HepG2 (cell line): ENCODE measurements at regions not wholly inside any gene's neighbourhood (a gene's known extent, or its start where the extent isn't known, plus 50 kb on each side); places are given as distances from the start of the nearest gene placed in this dataset.

ENCODE experiments used
- ATAC-seq: fragments of 200-7000 bp; cut with Tn5 transposase; 3 replicates; pipeline ENCODE4 v1.9.1; 2020; ENCODE audit warnings: mild to moderate bottlenecking, moderate library complexity
- BruUV-seq: library from RNA; stranded (reverse); fragments of 400-500 nt; replicated peaks from 2 replicates; lab custom pipeline; 2021; lab: Mats Ljungman, UMichigan
- CTCF ChIA-PET: fragments of 300-600 bp; formaldehyde crosslinking; extraction: SDS; loops from one replicate; lab custom pipeline; 2021; ENCODE audit warnings: low total read pairs, inconsistent platforms, low intra/inter-chr PET ratio; lab: Yijun Ruan, JAX
- POLR2A ChIA-PET: fragments of 350-600 bp; sonication (Branson Sonifier 250); formaldehyde crosslinking; loops from one replicate; lab custom pipeline; 2020; ENCODE audit warnings: antibody characterized with exemption, inconsistent platforms; lab: Yijun Ruan, JAX
- DNase-seq: peaks from one replicate; pipeline ENCODE4 v3.0.0-alpha.2; 2015; ENCODE audit warnings: low spot score
- FAIRE-seq: peaks from 3 replicates; lab custom pipeline; 2011; peaks lifted over from hg19 to GRCh38; lab: Jason Lieb, UNC
- H2AFZ ChIP-seq: one replicate; pipeline ENCODE4 v1.6.1; 2011; ENCODE audit warnings: low read length, inconsistent platforms
- H3K27ac ChIP-seq: fragments of 300-600 bp; 3 replicates; pipeline ENCODE4 v1.8.0; 2011; ENCODE audit warnings: mixed run types, mild to moderate bottlenecking, mixed read lengths, low read length, inconsistent platforms; ENCODE audit not compliant: insufficient read depth; ENCODE audit errors: extremely low read length
- H3K27me3 ChIP-seq, 2 experiments: fragments of 200-600 bp in 1 of 2; 2 replicates in 1 of 2; 3 replicates in 1 of 2; pipeline versions ENCODE4 v1.6.0 to v1.8.0; 2011; ENCODE audit warnings: low read length in 2 of 2, mild to moderate bottlenecking in 2 of 2, moderate library complexity in 2 of 2, inconsistent platforms in 1 of 2; ENCODE audit not compliant: insufficient read depth in 2 of 2, control insufficient read depth in 1 of 2
- H3K36me3 ChIP-seq, 2 experiments: fragments of 200-600 bp in 1 of 2; replicated peaks in 1 of 2; 2 replicates in 1 of 2; 3 replicates in 1 of 2; pipeline versions ENCODE4 v1.5.1 to v1.8.0; 2011; ENCODE audit warnings: low read length in 2 of 2, inconsistent platforms in 1 of 2; ENCODE audit not compliant: insufficient read depth in 2 of 2, control insufficient read depth in 1 of 2
- H3K4me1 ChIP-seq: 2 replicates; pipeline ENCODE4 v1.5.1; 2012; ENCODE audit warnings: low read length, inconsistent platforms; ENCODE audit not compliant: insufficient read depth
- H3K4me2 ChIP-seq: 2 replicates; pipeline ENCODE4 v1.6.0; 2011; ENCODE audit warnings: low read depth, low read length, inconsistent platforms
- H3K4me3 ChIP-seq, 3 experiments: fragments of 200-600 bp in 1 of 3; sonication (generic), shearing (Covaris generic) in 1 of 3; replicated peaks in 1 of 3; 2 replicates each; pipeline ENCODE4 v1.5.1; 2011 to 2016; ENCODE audit warnings: low read length in 3 of 3, inconsistent platforms in 2 of 3, low read depth in 2 of 3, mild to moderate bottlenecking in 2 of 3, control low read depth in 1 of 3, mixed read lengths in 1 of 3; ENCODE audit not compliant: insufficient read depth in 1 of 3
- H3K79me2 ChIP-seq: one replicate; pipeline ENCODE4 v1.6.1; 2011; ENCODE audit warnings: low read length, inconsistent platforms; ENCODE audit not compliant: insufficient read depth
- H3K9ac ChIP-seq: 2 replicates; pipeline ENCODE4 v1.6.0; 2011; ENCODE audit warnings: mild to moderate bottlenecking, low read depth, low read length, inconsistent platforms; ENCODE audit not compliant: insufficient read depth
- H3K9me3 ChIP-seq: 2 replicates; pipeline ENCODE4 v1.5.1; 2012; ENCODE audit warnings: mild to moderate bottlenecking, low read length
- H4K20me1 ChIP-seq: 2 replicates; pipeline ENCODE4 v1.6.0; 2011; ENCODE audit warnings: inconsistent platforms, mild to moderate bottlenecking, low read length, moderate library complexity; ENCODE audit not compliant: insufficient read depth
- CTCF ChIP-seq: sonication (generic); formaldehyde crosslinking; IDR thresholded peaks from 2 replicates; pipeline ENCODE4 v1.5.0; 2020; ENCODE audit warnings: mild to moderate bottlenecking, missing genetic modification reagents, moderate library complexity
- IKZF4 ChIP-seq: sonication (generic); formaldehyde crosslinking; IDR thresholded peaks from 2 replicates; pipeline ENCODE4 v1.5.1; 2020; ENCODE audit warnings: borderline replicate concordance, mild to moderate bottlenecking, low read depth, missing genetic modification reagents; ENCODE audit errors: not compliant biosample characterization
- KLF11 ChIP-seq: IDR thresholded peaks from 2 replicates; pipeline ENCODE4 v1.6.1; 2016; ENCODE audit warnings: missing compliant biosample characterization
- MNT ChIP-seq: fragments of 450-650 bp; IDR thresholded peaks from 2 replicates; pipeline ENCODE4 v1.6.1; 2016
- MXD1 ChIP-seq: sonication (generic); formaldehyde crosslinking; IDR thresholded peaks from 2 replicates; pipeline ENCODE4 v1.4.0; 2020; ENCODE audit warnings: mild to moderate bottlenecking, missing genetic modification reagents
- NFATC3 ChIP-seq: sonication (generic); formaldehyde crosslinking; IDR thresholded peaks from 2 replicates; pipeline ENCODE4 v1.5.1; 2020; ENCODE audit warnings: mild to moderate bottlenecking, missing genetic modification reagents
- SMC3 ChIP-seq: IDR thresholded peaks from 2 replicates; pipeline ENCODE4 v1.6.1; 2011; ENCODE audit warnings: low read length, improper control_type of control experiment
- SRY ChIP-seq: sonication (generic); formaldehyde crosslinking; IDR thresholded peaks from 2 replicates; pipeline ENCODE4 v1.8.0; 2022; ENCODE audit warnings: mild to moderate bottlenecking, missing genetic modification reagents
- STAG1 ChIP-seq: sonication (generic); formaldehyde crosslinking; IDR thresholded peaks from 2 replicates; pipeline ENCODE4 v1.4.0; 2020; ENCODE audit warnings: missing genetic modification reagents
- ZBED4 ChIP-seq: sonication (generic); formaldehyde crosslinking; IDR thresholded peaks from 2 replicates; pipeline ENCODE4 v1.4.0; 2020; ENCODE audit warnings: missing genetic modification reagents, borderline replicate concordance
- ZC3H13 ChIP-seq: sonication (generic); formaldehyde crosslinking; IDR thresholded peaks from 2 replicates; pipeline ENCODE4 v1.8.1; 2023; ENCODE audit warnings: mild to moderate bottlenecking, missing genetic modification reagents, moderate library complexity
- ZNF670 ChIP-seq: sonication (generic); formaldehyde crosslinking; IDR thresholded peaks from 2 replicates; pipeline ENCODE4 v1.8.0; 2022; ENCODE audit warnings: mild to moderate bottlenecking, missing genetic modification reagents, borderline replicate concordance
- ZNF775 ChIP-seq: sonication (generic); formaldehyde crosslinking; IDR thresholded peaks from 2 replicates; pipeline ENCODE4 v1.4.0; 2020; ENCODE audit warnings: missing genetic modification reagents, mild to moderate bottlenecking, moderate library complexity, borderline replicate concordance
- WGBS: methylation state at CpG from one replicate; pipeline ENCODE4 v1.1.6; 2017; ENCODE audit warnings: low lambda C conversion rate; 5-methylcytosine and 5-hydroxymethylcytosine counted together
- in situ Hi-C: cut with HindIII; loops from 2 replicates; pipeline ENCODE4 v1.10.0; 2017; ENCODE audit warnings: low pct_unique_long_range_greater_than_20kb; ENCODE audit not compliant: extremely low pct_ligation_motif_present
- intact Hi-C: fragments of 100-400 bp; cut with micrococcal nuclease; formaldehyde crosslinking; loops from one replicate; pipeline ENCODE4 v1.10.0; 2022; ENCODE audit not compliant: unreplicated experiment

GRCh38 chr1:222167111-222167510 is 380.8 kb downstream of the HHIPL2 start:
- 2% methylated on average over 3 of the region's 3 CpGs for whole genome bisulfite sequencing
- no TSS peak for BruUV-seq
- in situ Hi-C loops = no loop called here

More at GRCh38 chr1:222167111-222167510, 380.8 kb downstream of the HHIPL2 start:
- peaks cover 16% of the 10 kb centered on the region; the same call in 1 of the 2 replicates for H3K9me3 ChIP-seq
- no peaks in the 10 kb centered on the region for H3K36me3 ChIP-seq
- peak; percentile 65 for ATAC-seq
- no peak overlapping the region for H3K4me3 ChIP-seq
- no peaks in the 10 kb centered on the region for H4K20me1 ChIP-seq
- no peaks in the 10 kb centered on the region for H3K4me1 ChIP-seq
- H3K9ac ChIP-seq = no peak overlapping the region
- POLR2A ChIA-PET = no interaction called here
- DNase-seq = no peak
- intact Hi-C loops = no loop called here
- TF ChIP-seq ZNF670 (CRISPR knock-in tag) = no peak
- no peak for TF ChIP-seq ZC3H13 (CRISPR knock-in tag)
- no peak for TF ChIP-seq ZNF775
- no peak for TF ChIP-seq KLF11 (CRISPR knock-in tag)
- TF ChIP-seq MXD1 (CRISPR knock-in tag) = no peak
- TF ChIP-seq CTCF (CRISPR knock-in tag) = peak; percentile 48
- peak; percentile 39 for TF ChIP-seq STAG1 (CRISPR knock-in tag)
- TF ChIP-seq SRY = no peak
- TF ChIP-seq NFATC3 (CRISPR knock-in tag) = no peak
- no peak for TF ChIP-seq ZBED4 (CRISPR knock-in tag)
- no peak for TF ChIP-seq MNT
- peak; percentile 60; the same call in 1 of the 2 replicates for TF ChIP-seq SMC3
- no peak for TF ChIP-seq IKZF4 (CRISPR knock-in tag)
- FAIRE-seq = no peak
- H3K79me2 ChIP-seq = no peaks in the 10 kb centered on the region
- H3K27me3 ChIP-seq = no peaks in the 10 kb centered on the region
- no peak overlapping the region for H3K4me2 ChIP-seq
- CTCF ChIA-PET = interaction anchor here (1.1 kb wide), 1 partner anchor 43 kb away, joined by 3 read pairs; no protein-coding TSS in a partner anchor
- H2AFZ ChIP-seq = no peak overlapping the region
- no peak overlapping the region for H3K27ac ChIP-seq
